Liver (tissue), 3 donors: ENCODE measurements at regions not wholly inside any gene's neighbourhood (a gene's known extent, or its start where the extent isn't known, plus 50 kb on each side); places are given as distances from the start of the nearest gene placed in this dataset.

Experiments used
- JUND ChIP-seq, 2 donors: IDR thresholded peaks; 2 replicates each; pipeline ENCODE4 v1.6.1; 2016; ENCODE audit warnings: antibody characterized with exemption in 2 of 2
- REST ChIP-seq: IDR thresholded peaks from 2 replicates; pipeline ENCODE4 v1.6.1; 2016; ENCODE audit warnings: antibody characterized with exemption, mild to moderate bottlenecking
- SP1 ChIP-seq: IDR thresholded peaks from 2 replicates; pipeline ENCODE4 v1.6.1; 2018; ENCODE audit warnings: antibody characterized with exemption, mild to moderate bottlenecking
- YY1 ChIP-seq: IDR thresholded peaks from 2 replicates; pipeline ENCODE4 v1.6.1; 2016; ENCODE audit warnings: antibody characterized with exemption, mild to moderate bottlenecking
- TF ChIP-seq, protein P1 (sequence below): fragments of 150-350 bp; IDR thresholded peaks from 2 replicates; pipeline ENCODE4 v1.5.1; 2017; ENCODE audit warnings: improper control_type of control experiment, low read depth, low read length; ENCODE audit not compliant: missing input control
- donor health status: healthy.
- donor health status: healthy.

- TF ChIP-seq, protein P1, sequence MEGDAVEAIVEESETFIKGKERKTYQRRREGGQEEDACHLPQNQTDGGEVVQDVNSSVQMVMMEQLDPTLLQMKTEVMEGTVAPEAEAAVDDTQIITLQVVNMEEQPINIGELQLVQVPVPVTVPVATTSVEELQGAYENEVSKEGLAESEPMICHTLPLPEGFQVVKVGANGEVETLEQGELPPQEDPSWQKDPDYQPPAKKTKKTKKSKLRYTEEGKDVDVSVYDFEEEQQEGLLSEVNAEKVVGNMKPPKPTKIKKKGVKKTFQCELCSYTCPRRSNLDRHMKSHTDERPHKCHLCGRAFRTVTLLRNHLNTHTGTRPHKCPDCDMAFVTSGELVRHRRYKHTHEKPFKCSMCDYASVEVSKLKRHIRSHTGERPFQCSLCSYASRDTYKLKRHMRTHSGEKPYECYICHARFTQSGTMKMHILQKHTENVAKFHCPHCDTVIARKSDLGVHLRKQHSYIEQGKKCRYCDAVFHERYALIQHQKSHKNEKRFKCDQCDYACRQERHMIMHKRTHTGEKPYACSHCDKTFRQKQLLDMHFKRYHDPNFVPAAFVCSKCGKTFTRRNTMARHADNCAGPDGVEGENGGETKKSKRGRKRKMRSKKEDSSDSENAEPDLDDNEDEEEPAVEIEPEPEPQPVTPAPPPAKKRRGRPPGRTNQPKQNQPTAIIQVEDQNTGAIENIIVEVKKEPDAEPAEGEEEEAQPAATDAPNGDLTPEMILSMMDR = no peak
- no peak for TF ChIP-seq YY1
- no peak for TF ChIP-seq JUND (IDR thresholded peaks at IDR 0.05)
- no peak for TF ChIP-seq REST
- no peak for TF ChIP-seq SP1
Measured at GRCh38 chr13:74886502-74886901, 595.5 kb downstream of the TBC1D4 start.
